CD4-positive, alpha-beta T cell treated with Interleukin-1 beta for 1 hour (primary cell): ENCODE measurements at regions not wholly inside any gene's neighbourhood (a gene's known extent, or its start where the extent isn't known, plus 50 kb on each side); places are given as distances from the start of the nearest gene placed in this dataset.
"Not testable (repeated sequence)": the region's sequence is repeated elsewhere in the genome, so short reads cannot be mapped to it uniquely, and the experiment has no call there.

Experiments
- DNase-seq, 2 donors: peaks; one replicate each; pipeline ENCODE4 v3.0.0-alpha.2; 2020 to 2022

DNA sequence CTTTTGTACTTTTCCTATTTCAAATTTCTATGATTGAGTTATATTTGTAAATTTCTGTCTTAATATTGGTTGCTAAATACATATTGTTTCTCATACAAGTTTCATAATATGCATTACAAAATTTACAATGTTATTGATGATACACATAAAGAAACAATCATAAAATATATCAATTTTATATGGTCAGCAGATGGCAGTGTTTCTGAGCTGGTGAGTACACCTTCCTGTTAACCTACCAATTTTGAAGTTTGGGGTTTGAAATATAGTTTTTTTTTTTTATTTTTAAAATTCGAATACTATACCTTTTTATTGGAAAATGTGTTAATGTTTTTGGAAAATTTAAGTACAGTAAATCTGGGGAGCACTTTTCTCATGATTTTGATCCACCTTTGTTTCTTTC, 1953.1 kb upstream of the ADGRL3 start:
- no peak for DNase-seq

DNA sequence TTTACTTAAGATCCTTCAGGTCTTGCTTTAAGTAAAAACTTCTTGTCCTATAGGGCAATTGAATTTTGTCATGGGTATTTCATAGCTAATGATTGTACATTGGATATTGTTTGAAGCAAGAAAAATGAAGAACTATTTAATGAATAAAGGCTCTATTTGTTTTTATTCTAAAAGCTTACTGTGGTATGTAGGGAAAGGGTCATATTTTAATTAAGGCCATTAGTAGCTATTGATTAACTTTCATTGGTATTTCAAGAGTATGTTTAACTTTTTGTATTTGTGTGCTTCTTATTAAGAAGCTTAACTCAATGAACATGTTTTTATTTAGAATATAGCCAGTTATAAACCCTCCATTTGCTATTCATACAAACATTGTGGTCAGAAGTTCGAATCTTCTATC, 1951.8 kb upstream of the ADGRL3 start:
- DNase-seq = no peak

DNA sequence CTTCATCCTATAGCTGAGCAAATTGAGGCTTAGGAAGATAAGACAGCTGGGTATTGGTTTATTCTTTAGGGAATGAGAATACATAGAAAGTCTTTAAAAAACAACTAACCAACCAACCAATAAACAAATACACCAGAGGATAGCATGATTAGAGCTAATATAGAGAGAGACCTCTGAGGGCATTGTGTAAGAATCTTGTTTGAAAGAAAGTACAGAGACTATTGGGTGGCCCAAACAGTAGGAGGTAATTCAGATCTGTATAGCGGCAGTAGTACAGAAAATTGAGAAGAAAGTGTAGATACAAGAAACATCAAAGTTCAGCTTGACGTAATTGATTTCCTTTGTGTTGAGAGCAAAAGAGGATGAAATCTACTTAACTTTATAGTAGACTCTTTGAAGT, 1951.0 kb upstream of the ADGRL3 start:
- no peak for DNase-seq

GRCh38 chr4:59258002-59258401, 1942.1 kb upstream of the ADGRL3 start:
- DNase-seq = no peak

DNA sequence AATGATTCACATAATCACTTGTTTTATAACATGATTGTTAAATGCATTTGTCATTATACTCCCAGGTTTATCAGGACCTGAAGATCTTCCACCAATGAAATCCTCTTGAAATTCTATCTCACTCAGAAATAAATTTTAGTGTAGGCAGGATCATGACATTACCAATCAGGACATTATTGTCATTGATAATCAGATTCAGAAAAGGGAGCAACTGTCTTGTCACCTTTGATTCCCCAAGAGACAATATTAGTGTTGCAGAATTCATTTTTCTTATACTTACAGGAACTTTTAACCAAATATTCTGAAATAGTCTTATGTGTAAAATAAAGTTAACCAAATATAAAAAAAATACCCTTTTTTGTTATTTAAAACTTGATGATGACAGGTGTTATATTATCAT, 1892.5 kb upstream of the ADGRL3 start:
- DNase-seq = no peak

DNA sequence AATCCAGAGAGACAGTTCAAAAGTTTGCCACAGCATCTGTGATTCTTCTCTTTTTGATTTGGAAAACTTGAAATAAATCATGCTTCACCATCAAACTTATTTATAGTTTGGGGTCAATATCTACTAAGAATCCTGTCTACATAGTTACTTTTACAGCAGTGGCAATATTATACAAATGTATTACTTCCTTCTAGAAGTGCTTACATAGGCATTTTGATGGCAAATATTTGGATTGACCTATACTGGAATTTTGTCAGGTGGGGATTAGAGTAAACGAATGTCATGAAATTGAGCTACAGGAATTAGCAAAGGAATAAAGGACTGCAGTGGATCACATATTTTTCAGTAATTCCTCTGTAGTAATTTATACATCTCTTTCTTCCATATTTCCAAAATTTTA, 1885.5 kb upstream of the ADGRL3 start:
- DNase-seq = no peak

DNA sequence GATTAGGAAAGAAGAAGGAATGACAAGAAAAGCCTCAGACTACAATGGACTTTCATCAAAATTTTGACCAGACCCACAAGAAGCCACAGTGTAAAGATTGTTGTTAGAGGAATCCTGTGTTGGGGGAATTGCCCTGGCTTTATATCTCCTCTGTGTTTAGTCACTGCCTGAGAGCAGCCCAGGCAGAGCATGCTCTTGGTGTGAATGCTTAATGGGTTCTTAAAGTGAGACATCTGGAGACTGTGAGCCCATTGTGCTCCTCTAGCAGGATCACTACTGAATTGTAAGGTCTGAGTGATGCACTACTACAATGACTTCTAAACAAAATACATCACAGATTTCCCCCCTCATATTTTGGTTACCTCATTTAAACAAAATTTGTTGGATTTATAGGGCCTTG, 1860.5 kb upstream of the ADGRL3 start:
- DNase-seq = no peak

- DNase-seq = no peak
Measured at GRCh38 chr4:59341506-59341905, 1858.6 kb upstream of the ADGRL3 start.

DNA sequence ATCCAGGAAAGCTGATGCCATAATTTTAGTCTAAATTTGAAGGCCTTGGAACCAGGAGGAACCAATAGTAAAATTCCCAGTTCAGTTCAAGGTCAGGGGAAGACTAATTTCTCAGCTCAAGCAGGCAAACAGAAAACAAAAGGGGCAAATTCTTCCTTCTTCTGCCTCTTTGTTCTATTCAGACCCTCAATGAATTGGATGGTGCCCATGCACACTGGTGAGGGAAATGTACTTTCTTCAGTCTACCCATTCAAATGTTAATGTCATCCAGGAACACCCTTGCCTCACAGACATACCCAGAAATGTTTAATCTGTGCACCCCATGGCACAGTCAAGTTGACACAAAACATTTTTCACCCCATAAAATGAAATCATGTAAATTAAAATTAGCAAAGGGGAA, 1851.2 kb upstream of the ADGRL3 start:
- DNase-seq = no peak

DNA sequence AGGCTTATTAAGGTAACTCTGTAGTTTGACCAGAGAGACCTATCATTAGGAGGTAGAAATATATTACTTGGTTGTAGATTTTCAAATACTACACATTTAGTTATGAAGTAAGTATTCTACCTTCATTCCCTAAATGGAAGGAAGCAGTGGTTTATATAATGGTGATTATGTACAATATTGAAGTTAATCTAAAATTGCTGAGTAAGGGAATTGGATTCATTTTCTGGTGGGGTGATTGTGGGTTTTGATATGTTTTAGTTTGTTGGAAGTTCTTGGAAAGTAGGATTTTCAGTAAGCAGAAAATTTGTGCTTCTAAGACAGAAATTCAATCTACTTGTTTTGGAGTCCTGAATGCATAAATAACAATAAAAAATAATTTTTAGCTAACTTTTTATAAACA, 1830.9 kb upstream of the ADGRL3 start:
- no peak for DNase-seq

- no peak for DNase-seq
Measured at GRCh38 chr4:59374416-59374815, 1825.7 kb upstream of the ADGRL3 start.

- no peak for DNase-seq
Measured at GRCh38 chr4:59380841-59381366, 1819.2 kb upstream of the ADGRL3 start.

DNA sequence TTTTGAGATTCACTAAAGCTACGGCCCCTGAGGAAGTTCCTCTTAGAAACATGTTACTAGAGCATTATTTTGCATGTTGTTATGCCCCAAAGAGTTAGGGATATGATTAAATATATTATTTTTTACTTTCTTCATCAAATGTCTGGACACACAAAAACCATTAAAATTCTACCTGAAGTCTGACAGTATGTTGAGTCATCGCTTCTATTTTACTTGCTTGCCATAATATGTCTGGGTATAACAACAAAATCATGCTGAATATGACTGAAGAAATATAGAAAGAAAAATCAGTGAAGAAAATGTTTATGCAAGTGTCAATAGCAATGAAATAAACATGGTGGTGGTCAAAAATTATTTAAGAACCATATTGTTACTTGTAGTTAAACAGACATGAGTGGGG, 1818.5 kb upstream of the ADGRL3 start:
- DNase-seq = no peak

DNA sequence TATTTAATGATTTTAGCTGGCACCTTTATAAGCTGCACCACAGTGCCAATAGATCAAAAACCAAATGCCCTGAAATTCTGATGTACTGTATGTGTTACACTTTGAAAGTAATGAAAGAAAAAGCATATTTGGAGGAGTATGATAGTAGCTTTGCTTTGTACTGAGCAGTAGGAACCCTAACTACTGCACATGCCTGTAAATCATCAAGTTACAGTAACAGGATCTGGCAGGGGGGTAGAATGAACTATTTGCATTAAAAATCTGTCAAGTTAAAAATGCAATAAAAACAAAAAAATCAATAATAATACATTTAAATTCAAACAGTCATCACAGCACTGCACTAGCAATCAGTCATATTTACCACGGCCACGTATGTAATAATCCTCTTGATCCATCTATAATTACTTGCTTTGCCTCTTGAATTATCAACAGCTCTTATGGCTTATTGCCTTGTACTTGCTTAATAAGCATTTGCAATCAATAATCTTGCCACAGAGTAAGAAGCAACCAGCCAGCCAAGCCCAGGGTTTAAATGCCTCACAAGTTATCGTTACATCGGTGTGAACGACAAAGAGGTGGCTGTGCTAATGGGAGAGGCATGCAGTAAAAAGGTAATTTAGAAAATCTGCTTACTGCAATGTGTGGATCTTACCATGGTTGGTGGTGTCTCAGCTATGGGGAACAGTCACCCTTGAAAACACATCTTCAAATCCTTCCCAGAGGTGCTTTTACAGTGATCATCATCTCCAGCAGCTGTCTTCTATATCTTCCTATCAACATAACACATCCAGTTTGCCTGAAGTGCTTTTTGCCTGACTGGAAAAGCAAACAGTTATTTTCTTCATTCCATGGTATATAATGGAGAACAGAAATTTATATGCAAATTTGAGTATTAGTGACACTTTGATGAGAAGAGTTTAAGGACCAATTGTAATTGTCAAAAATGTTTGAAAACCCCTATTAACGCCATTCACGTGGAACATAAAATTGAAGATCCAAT, 1812.1 kb upstream of the ADGRL3 start:
- DNase-seq = no peak

DNA sequence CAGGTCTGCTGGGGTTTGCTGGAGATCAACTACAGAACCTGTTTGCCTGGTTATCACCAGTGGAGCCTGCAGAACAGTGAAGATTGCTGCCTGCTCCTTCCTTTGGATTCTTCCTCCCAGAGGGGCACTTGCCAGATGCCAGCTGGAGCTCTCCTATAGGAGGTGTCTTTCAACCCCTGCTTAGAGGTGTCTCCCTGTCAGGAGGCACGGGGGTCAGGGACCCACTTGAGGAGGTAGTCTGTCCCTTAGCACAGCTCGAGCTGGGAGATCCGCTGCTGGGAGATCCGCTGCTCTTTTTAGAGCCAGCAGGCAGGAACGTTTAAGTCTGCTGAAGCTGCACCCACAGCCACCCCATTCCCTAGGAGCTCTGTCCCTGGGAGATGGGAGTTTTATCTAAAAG, 1806.3 kb upstream of the ADGRL3 start:
- DNase-seq = no peak

DNA sequence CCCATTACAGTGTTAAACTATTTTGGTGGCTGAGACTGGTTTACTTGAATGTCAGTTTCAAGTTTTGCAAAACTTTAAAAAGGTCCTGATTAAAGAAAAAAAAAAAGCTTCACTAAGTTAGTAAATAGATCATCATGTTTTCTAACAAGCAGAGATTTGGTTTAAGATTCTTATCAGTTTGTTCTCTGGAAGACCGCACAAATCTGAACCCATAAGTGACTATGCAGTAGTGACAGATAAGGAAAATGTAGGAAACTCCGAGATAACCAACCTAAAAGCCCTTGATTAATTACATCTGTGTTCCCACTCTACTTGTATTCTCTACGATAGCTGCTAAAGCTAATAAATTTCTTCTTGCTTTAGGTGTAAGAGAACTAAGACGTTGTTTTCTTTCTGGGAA, 1799.8 kb upstream of the ADGRL3 start:
- DNase-seq = no peak

DNA sequence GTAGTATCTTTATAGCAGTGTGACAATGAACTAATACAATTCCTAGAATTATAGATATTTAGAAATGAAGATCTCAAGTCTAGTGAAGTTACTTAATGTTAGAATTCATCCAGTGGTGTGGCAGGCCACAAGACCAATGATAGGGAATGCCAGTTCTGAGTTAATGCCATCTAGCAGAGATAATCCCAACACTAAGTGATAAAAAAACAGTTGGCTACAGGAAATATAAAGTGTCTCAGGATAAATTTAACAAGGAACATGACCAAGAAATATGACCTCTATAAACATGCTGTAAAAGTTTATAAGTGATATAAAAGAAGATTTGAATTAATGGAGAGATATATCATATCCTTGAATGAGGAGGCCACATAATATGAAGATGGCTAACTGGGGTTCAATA, 1790.5 kb upstream of the ADGRL3 start:
- DNase-seq = no peak

GRCh38 chr4:59412739-59413138, 1787.4 kb upstream of the ADGRL3 start:
- DNase-seq = no peak

GRCh38 chr4:59455751-59456150, 1744.4 kb upstream of the ADGRL3 start:
- no peak for DNase-seq

- DNase-seq = no peak
Measured at GRCh38 chr4:59457576-59457975, 1742.5 kb upstream of the ADGRL3 start.

DNA sequence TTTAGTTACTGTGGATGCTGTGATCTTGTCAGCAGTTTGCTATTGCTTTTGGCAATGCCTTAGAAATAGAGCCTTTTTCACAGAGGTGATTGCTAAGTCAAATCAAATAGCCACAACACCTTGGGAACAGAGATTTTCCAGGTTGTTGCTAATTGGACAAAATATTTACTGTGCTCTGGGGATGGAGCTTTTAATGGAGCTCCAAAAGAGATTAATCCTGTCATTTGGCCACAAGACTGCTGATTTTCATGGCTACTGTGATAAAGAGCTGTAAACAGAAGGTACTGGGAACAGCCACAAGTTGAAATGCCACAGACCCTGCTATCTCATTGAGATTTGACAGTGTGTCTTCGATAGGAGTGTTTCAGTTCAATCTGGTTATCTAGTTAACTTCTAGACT, 1715.2 kb upstream of the ADGRL3 start:
- DNase-seq = no peak

GRCh38 chr4:59500103-59500502, 1700.0 kb upstream of the ADGRL3 start:
- no peak for DNase-seq

DNA sequence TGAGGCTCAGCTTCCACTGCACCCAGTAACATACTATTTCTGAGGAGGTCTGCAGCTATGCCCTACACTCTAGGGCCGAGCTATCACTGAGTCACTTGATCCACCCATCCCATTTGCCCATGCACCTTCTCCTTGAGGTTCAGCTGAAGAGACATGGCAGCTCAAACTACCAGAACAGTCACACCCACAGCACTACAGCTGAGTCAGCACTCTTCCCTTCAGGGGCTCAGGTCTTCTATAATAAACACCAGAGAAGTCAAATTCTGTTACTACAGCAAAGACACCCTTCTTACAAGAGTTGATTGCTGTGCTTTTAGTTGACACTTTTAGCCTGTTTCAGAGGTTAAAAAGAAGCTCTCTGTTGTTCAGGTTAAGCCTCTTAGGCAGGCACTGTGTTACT, 1696.4 kb upstream of the ADGRL3 start:
- DNase-seq = no peak

GRCh38 chr4:59511809-59512208, 1688.3 kb upstream of the ADGRL3 start:
- not testable (repeated sequence) for DNase-seq

DNA sequence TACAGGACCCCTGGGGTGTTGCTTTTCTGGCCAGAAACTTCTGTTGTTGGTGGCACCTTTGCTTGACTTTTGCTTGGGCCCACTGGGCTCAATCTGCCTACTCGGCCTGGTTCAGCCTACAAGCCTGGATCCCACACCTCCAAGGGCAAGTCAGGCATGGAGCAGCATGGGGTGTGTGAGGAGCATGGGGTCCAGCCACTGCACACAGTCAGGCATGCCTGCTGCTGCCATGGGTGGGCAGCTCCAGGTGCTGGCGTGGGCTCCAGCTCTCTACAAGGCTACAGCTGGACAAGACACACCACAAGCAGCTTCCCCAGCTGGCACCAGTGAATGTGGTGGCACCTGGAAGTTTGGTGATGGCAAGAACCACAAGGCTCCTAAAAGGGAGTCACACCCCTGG, 1683.1 kb upstream of the ADGRL3 start:
- DNase-seq = no peak
